ENCODE measurements at regions not wholly inside any gene's neighbourhood (a gene's known extent, or its start where the extent isn't known, plus 50 kb on each side); places are given as distances from the start of the nearest gene placed in this dataset.
A peak's percentile ranks its signal among the peaks of the same experiment; 100 is the strongest.

GRCh38 chr18:28412521-28412920, 235.6 kb upstream of the CDH2 start:
- Histone ChIP-seq H3K9me3 (ENCODE audit: low read depth, low read length, poor library complexity, severe bottlenecking) (no peaks in the 10 kb centered on the region), H3K4me3 (ENCODE audit: low read depth, low read length, poor library complexity, severe bottlenecking) (no peak overlapping the region), H3K27ac (ENCODE audit: low read depth, low read length, poor library complexity, severe bottlenecking) (no peak overlapping the region), H3K27me3 (replicated peaks; ENCODE audit: insufficient read depth, low read depth, low read length, poor library complexity) (no peaks in the 10 kb centered on the region), H3K4me1 (ENCODE audit: insufficient read depth, low read length, poor library complexity, severe bottlenecking) (no peaks in the 10 kb centered on the region), H3K36me3 (ENCODE audit: insufficient read depth, low read length, poor library complexity, severe bottlenecking) (no peaks in the 10 kb centered on the region)
- no TSS peak for BruUV-seq (replicated peaks)
- no peak for DNase-seq (ENCODE audit: low spot score)
- CTCF ChIA-PET, result no interaction called here
- intact Hi-C loops (cut with micrococcal nuclease; ENCODE audit: unreplicated experiment), result no loop called here
- TF ChIP-seq, protein P1, sequence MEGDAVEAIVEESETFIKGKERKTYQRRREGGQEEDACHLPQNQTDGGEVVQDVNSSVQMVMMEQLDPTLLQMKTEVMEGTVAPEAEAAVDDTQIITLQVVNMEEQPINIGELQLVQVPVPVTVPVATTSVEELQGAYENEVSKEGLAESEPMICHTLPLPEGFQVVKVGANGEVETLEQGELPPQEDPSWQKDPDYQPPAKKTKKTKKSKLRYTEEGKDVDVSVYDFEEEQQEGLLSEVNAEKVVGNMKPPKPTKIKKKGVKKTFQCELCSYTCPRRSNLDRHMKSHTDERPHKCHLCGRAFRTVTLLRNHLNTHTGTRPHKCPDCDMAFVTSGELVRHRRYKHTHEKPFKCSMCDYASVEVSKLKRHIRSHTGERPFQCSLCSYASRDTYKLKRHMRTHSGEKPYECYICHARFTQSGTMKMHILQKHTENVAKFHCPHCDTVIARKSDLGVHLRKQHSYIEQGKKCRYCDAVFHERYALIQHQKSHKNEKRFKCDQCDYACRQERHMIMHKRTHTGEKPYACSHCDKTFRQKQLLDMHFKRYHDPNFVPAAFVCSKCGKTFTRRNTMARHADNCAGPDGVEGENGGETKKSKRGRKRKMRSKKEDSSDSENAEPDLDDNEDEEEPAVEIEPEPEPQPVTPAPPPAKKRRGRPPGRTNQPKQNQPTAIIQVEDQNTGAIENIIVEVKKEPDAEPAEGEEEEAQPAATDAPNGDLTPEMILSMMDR (conservative IDR thresholded peaks at IDR 0.05; ENCODE audit: low read depth, low read length), result no peak
- no peak for TF ChIP-seq EZH2 (IDR thresholded peaks at IDR 0.05; ENCODE audit: borderline replicate concordance, low read depth, low read length, poor library complexity, severe bottlenecking)
- POLR2A ChIA-PET (ENCODE audit: low non-redundant PET), result no interaction called here

- Histone ChIP-seq H3K36me3 (ENCODE audit: insufficient read depth, low read length, poor library complexity, severe bottlenecking) (no peaks in the 10 kb centered on the region), H3K4me1 (ENCODE audit: insufficient read depth, low read length, poor library complexity, severe bottlenecking) (no peaks in the 10 kb centered on the region), H3K27me3 (replicated peaks; ENCODE audit: insufficient read depth, low read depth, low read length, poor library complexity) (no peaks in the 10 kb centered on the region), H3K4me3 (ENCODE audit: low read depth, low read length, poor library complexity, severe bottlenecking) (no peak overlapping the region), H3K27ac (ENCODE audit: low read depth, low read length, poor library complexity, severe bottlenecking) (no peak overlapping the region), H3K9me3 (ENCODE audit: low read depth, low read length, poor library complexity, severe bottlenecking) (no peaks in the 10 kb centered on the region)
- DNase-seq (ENCODE audit: low spot score), result peak; percentile 58
- POLR2A ChIA-PET (ENCODE audit: low non-redundant PET), result no interaction called here
- intact Hi-C loops (cut with micrococcal nuclease; ENCODE audit: unreplicated experiment), result no loop called here
- TF ChIP-seq EZH2 (IDR thresholded peaks at IDR 0.05; ENCODE audit: borderline replicate concordance, low read depth, low read length, poor library complexity, severe bottlenecking), result no peak
- TF ChIP-seq, protein P1 (conservative IDR thresholded peaks at IDR 0.05; ENCODE audit: low read depth, low read length), result no peak
- BruUV-seq (replicated peaks), result no TSS peak
- CTCF ChIA-PET, result no interaction called here
Measured at GRCh38 chr18:28411806-28412205, 234.9 kb upstream of the CDH2 start.

GRCh38 chr18:28409811-28410210, 232.9 kb upstream of the CDH2 start:
- Histone ChIP-seq H3K27me3 (replicated peaks; ENCODE audit: insufficient read depth, low read depth, low read length, poor library complexity) (no peaks in the 10 kb centered on the region), H3K4me3 (ENCODE audit: low read depth, low read length, poor library complexity, severe bottlenecking) (no peak overlapping the region), H3K9me3 (ENCODE audit: low read depth, low read length, poor library complexity, severe bottlenecking) (no peaks in the 10 kb centered on the region), H3K36me3 (ENCODE audit: insufficient read depth, low read length, poor library complexity, severe bottlenecking) (no peaks in the 10 kb centered on the region), H3K27ac (ENCODE audit: low read depth, low read length, poor library complexity, severe bottlenecking) (no peak overlapping the region), H3K4me1 (ENCODE audit: insufficient read depth, low read length, poor library complexity, severe bottlenecking) (no peaks in the 10 kb centered on the region)
- no peak for DNase-seq (ENCODE audit: low spot score)
- intact Hi-C loops (cut with micrococcal nuclease; ENCODE audit: unreplicated experiment), result no loop called here
- CTCF ChIA-PET, result no interaction called here
- TF ChIP-seq, protein P1 (conservative IDR thresholded peaks at IDR 0.05; ENCODE audit: low read depth, low read length), result no peak
- no peak for TF ChIP-seq EZH2 (IDR thresholded peaks at IDR 0.05; ENCODE audit: borderline replicate concordance, low read depth, low read length, poor library complexity, severe bottlenecking)
- BruUV-seq (replicated peaks), result no TSS peak
- POLR2A ChIA-PET (ENCODE audit: low non-redundant PET), result no interaction called here

Data from A673 (cell line).